SW480 (cell line): ENCODE measurements at regions not wholly inside any gene's neighbourhood (a gene's known extent, or its start where the extent isn't known, plus 50 kb on each side); places are given as distances from the start of the nearest gene placed in this dataset.

Experiments
- DNase-seq: peaks from one replicate; pipeline ENCODE4 v3.0.0-alpha.2; 2016; ENCODE audit warnings: low spot score

DNA sequence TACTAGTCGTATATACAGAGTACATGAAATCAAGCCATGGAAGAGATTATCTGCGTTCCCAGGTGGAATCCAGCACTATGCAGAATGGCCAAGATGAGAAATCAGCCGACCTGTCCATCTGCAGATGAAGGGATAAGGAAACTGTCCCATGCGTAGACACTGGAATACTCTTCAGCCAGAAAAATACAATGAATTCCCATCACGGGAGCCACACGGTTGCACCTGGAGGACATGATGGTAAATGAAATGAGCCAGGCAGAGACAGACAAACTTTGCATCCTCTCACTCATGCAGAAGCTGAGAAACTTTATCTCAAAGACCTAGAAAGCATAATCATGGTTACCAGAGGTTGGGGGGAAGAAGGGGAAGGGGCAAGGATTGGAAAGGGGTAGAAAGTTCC is 111.9 kb upstream of the TOP3B start:
- DNase-seq: no peak

DNA sequence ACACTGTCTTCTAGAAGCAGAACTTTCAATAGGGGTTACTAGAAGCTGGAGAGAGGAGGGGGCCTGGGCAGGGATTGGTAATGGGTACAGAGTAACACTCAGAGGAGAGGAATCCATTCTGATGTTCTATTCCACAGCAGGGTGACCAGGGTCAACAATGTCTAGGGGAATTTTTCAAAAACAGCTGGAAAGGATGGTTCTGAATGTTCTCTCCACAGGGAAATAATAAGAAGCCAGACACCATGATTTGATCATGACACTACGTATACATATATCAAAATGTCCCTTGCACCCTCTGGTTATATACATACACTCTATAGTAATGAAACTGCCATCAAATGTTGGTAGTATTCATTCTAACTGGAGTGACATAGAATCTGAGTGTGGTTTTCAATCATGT is 111.2 kb upstream of the TOP3B start:
- DNase-seq: no peak

DNA sequence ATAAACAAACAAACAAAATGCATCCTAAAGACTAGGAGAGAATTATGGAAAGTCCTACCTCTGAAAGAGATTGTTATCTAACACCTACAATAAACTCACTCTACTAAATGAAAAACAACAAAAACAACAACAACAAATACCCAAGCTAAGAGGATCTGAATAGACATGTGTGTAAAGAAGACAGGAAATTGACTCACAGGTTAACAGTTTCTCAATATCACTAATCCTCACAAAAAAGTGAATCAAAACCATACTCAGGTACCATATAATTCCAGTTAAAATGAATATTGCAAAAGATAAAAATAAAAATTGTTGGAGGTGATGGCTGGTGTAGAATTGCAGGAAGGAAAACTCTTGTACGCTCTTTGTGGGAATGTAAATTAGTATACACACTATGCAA is 110.4 kb upstream of the TOP3B start:
- DNase-seq: no peak

DNA sequence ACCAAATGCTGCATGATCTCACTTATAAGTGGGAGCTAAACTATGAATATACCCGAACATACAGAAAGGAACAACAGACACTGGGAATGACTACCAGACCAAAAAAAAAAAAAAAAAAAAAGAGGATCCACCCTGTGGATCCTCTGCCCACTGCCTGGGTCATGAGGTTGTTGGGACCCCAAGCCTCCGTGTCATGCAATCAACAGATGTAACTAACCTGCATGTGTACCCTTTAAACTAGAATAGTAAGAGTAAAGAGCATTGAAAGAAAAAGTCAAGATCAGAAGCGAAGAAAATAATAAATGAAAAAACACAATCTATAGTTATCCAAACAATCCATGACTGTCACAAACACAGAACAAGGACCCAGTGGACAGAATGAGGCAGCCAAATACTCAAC is 109.5 kb upstream of the TOP3B start:
- DNase-seq: no peak

DNA sequence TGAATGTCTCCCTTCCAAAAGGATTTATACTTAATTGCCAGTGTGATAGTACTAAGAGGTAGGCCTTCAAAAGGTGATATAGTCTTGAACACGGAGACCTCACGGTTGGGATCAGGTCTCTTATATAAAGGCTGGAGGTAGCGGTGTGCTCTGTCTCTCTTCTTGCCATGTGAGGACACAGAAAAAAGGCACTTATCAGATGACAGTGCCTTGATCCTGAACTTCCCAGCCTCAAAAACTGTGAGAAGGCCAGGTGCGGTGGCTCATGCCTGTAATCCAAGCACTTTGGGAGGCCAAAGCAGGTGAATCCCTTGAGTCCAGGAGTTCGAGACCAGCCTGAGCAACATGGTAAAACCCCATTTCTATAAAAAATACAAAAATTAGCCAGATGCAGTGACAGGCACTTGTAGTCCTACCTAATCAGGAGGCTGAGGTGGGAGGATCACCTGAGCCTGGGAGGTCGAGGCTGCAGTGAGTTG is 108.9 kb upstream of the TOP3B start:
- no peak for DNase-seq

DNA sequence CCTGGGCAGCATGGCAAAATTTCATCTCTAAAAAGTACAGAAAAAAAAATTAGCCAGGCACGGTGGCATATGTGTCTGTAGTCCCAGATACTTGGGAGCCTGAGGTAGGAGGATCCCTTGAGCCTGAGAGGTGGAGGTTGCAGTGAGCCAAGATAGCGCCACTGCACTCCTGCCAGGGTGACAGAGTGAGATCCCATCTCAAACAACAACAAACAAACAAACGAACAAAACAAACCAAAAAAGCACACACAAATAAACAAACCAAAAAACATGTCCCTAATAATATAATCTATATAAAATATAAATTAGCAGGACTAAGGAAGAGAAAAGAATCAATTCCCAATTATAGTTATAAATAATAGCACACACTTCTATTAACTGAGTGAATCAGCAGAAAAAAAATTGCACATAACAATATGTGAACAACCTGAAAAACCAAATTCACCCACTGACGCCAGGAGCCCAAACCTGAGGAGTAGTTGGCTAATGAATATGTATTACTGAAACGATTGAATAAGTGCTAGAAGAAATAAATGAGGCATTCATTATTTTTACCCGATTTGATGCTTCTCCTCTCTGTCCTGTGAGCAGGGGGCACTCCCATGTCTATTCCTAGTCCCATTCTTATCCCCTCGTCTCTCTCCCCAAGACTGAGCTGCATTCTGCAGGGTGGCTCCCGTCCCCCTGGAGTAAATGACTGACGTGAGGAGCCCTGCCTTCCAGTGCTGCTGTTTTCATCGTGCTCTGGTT is 108.2 kb upstream of the TOP3B start:
- DNase-seq: no peak

DNA sequence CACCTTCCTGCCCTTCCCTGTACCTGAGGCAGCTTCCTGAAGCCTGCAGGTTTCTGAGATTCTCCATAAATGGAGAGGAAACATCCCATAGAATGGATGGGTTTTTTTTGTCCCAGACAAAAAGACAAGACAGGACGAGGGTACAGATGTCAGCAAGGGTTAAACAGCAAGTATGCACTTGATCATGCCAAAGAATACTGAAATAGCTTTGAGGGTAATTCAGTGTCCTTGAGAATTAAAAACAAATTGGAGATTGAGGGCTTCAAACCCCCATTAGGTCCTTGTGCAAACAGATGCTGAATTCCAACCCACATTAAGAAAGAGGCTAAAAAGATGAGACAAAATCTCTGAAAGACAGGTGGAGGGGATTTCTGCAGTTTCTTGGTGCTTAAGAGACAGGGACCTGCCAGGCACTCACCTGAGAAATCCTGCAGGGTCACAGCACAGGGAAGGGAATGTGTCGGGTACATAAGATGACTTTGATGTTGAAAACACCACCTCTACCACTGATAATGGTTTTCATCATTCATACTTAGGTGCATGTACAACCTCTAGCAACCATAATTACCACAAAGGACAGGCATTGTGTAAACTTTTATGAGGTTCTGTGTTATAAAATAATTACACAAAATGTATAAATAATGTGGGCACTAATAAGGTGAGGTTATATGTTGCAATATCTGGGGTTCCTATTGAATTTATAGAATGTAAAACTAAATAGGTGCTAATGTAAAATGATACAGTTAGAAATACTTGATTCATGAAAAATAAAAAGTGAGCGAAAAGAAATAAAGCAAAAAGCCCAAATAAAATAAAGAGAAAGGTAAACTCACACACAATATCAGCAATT is 107.1 kb upstream of the TOP3B start:
- DNase-seq: no peak

DNA sequence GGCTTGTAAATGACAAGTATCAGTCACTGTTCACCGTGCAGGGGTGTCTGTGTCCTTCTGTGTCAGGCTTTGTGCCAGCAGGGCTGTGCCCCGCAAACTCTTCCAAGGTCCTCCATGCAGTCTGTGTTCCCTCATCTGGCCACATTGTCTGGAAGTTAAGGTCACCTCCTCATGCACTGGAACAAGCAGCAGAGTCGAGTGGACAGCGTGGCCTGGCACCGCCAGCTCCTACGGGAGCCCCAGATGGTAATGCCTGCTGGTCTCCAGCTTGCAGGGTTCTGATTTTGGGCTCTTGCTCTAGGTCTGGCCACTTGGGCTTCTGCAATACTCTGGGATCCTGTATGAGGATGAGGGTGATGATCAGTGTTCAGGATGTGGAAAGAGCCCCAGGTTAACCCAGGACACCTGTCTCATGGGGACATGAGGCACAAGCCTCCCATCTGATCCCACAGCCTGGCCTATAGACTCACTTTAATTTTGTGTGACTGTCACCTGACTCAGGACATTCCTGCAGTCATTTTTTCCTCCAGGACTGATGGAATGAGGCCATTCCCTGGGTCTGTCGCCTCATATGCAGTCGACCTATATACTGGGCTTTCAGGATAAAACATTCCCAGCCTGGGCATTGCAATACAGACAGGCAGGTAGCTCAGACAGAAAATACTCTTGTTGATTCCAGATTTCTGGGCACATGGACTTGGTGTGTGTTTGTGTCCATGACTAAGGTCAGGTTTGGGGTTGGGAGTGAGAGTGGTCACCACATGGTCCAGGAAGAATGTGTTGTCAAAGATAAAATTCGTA is 106.3 kb upstream of the TOP3B start:
- DNase-seq: no peak

DNA sequence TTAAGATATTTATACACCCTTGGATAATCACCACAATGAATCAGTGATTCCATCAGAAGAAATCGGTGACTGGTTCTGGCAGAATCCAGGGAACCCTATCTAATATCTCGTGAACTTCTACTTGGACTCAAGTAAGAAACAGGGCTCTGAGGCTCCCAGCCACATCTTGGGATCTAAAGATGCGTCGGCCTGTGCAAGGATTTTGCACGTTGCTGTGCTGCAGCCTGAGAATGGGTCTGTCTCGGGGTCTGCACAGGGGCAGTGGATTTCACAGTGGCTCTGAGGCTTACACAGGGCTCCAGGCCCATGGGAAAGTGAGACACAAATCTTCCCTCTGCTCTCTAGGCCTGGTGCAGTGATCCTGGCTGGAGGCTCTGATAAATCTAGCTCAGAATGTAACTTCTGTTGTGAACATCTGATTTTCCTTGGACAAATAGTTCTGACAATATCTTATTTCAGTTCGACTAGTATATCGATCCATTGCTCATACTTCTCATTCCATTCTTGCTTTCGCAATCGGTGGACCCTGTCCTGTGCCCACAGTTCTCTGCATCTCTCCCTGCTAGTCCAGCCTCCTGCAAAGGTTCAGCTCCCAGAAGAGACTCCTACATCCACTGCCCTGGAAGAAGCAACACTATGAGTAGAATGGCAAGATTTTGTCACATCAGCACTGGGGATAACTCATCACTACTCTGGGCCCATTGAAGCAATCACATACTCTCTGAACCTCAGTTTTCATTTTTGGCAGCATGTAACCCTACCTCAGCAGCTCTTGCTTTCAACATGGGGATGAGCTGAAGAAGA is 105.5 kb upstream of the TOP3B start:
- DNase-seq: no peak

DNA sequence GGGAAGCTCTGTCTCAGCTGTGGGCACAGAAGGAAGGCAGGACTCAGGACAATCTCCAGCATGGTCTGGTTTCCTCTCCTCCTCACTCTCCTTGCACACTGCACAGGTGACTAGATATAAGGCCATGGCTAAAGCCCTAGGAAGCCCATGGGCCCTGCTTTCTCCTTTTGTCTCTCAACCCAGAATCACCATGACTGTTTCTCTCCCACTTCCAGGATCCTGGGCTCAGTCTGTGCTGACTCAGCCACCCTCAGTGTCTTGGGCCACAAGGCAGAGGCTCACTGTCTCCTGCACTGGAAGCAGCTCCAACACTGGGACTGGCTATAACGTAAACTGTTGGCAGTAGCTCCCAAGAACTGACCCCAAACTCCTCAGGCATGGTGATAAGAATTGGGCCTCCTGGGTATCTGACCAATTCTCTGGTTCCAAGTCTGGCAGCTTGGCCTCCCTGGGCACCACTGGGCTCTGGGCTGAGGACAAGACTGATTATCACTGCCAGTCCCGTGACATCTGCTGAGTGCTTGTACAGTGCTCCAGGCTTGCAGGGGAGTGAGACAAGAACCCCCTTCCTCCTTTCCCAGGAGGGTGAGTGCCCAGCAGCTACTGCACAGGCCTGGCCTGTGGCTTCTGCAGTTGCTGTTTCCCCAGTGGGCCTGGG is 104.0 kb upstream of the TOP3B start:
- no peak for DNase-seq

DNA sequence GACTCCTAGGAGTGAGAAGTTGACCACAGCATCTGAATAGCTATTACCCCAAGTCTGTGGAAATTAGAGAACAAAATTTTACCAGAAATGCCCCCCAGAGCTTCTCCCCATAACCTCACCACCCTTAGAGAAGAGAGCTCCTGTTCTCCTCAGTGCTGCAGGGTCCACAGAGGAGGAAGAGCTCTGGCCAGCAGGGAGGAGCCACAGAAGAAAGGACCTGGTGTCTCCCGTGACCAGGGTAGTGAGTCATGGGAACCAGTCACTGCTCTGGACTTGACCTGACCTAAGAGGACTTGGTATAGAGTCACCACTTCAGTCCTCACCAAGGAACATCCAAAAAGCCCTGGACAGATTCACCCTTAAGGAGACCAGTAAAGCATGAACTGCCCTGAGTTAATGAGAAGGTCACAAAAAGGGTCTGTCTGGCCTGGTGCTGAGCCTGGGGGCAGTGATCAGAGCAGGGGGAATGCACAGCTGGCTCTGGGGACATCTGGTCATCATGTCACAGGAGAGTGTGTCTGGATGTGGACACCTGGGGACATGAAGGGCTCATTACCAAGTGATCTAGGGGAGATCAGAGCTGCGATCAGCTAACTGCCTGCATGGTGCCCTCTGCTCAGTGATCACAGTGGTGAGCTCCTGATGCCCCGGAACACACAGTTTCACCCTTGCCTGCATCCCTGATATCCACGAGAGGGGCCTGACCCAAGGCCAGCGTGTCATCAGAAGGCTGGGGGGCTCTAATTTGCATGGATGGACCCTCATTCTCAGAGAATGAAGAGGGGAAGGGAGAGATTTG is 103.3 kb upstream of the TOP3B start:
- no peak for DNase-seq

DNA sequence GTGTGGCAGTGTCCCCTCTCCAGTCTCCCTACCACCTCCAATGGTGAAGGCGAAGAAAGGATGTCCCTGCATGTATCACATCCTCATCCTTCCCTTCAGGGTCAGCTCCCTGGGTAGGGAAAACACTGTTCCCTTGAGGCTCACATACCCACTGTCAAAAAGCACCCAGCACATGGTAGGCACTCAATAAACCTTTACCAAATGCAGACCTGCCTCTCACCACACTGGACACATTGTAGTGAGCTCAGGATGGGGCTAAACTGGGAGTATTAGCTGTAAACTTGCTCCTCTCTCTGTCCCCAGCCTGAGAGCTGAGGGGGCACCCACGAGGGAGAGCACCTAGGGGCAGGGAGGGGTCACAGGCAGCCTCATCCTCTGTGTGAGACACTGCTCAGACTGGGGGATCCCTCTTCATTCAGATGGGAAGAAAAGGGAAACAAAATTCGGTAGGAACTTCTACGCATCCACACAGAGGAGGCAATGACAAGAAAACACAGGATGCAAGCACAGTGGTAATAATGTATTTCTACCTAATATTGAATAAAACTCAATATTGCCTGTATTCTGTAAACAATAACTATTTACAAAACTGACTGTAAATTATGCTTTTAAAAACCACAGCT is 101.6 kb upstream of the TOP3B start:
- no peak for DNase-seq

DNA sequence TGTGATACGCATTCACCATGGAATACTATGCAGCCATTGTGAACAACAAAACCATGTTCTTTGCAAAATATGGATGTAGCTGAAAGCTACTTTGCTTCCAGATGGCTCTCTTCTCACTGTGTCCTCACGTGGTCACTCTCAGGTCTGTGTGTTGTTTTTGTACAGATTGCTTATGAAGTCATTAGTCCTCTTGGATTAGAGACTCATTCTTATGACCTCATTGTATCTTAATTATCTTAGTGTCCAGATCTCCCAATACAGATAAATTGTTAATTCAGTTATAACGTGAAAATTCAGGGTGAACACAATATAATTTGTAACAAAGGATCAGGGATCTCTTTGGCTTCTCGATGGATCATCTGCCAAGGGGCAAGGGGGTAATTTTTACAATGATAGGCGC is 100.4 kb upstream of the TOP3B start:
- DNase-seq: no peak

DNA sequence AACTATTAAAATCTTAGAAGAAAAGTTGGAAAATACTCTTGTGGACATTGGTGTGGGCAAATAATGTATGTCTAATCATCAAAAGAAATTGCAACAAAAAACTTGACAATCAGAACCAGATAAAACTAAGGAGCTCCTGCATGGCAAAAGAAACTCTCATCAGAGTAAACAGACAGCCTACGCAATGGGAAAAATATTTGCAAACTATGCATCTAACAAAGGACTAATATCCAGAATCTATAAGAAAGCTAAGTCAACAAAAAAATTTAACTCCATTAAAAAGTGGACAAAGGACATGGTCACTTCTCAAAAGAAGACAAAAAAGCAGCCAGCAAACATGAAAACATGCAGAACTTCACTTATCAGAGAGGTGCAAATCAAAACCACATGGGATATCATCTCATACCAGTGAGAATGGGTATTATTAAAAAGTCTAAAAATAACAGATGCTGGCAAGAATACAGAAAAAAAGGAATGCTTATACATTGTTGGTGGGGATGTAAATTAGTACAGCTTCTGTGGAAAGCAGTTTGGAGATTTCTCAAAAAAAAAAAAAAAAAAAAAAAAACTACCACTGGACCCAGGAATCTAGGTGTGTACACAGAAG is 99.7 kb upstream of the TOP3B start:
- no peak for DNase-seq

DNA sequence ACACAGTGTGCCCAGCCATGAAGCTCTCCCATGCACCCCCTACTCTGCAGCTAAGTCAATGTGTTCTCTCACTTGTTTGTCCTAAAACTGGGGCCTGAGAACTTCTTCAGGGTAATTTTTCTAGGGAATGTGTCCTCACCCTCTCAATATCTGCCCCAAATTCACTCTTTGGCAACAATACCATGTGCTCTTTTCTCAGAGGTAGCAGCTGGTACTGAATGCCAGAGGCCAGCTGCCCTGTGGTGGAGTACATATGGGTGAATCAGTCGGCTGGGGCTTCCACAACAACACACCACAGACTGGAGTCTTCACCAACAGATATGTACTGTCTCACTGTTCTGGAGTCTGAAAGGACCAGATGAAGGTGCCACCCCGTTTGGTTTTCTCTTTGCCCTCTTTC is 97.7 kb upstream of the TOP3B start:
- DNase-seq: no peak

DNA sequence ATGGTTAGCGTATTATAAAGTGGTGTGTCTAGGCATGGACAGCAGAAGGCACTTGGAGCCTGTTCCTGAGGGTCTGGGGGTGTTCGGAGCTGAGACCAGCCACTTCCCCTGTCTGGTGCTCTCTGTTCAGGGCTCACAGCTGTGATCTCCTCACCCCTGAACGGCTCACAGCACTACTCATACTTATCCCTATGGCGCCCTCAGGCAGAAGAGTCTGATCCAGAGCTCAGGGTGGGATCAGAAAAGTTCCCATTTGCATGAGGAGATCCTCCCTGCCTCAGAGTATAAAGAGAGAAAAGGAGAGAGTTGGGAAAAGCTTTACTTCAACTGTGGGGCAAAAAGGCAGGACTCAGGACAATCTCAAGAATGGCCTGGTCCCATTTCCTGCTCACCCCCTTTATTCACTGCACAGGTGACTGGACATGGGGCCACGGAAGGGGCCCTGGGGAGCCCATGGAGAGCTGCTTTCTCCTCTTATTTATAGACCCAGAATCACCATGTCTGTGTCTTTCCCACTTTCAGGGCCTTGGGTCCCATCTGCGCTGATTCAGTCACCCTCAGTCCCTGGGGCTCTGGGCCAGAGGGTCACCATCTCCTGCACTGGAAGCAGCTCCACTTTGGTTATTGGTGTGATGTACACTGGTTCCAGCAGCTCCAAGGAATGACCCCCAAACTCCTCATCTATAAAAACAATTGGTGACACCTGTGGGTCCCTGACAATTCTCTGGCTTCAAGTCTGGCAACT is 97.0 kb upstream of the TOP3B start:
- DNase-seq: no peak

DNA sequence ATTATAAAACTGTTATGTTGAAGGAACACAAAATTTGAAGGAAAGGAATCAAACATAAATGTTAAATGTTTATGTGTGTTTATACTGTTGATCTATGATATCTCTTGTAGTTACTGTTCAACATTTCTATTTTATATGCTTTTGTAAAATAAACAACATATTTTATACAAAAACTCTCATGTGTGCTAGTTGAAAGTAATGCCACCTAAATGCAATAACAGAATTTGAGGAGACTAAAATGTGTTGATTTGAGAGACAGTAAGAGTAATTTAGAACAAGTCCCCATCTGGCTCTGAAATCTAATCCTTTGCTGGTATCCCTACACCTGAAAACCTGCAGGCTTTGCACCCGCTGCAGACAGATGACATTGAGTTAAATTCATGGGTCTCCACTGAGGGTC is 95.7 kb upstream of the TOP3B start:
- DNase-seq: no peak

DNA sequence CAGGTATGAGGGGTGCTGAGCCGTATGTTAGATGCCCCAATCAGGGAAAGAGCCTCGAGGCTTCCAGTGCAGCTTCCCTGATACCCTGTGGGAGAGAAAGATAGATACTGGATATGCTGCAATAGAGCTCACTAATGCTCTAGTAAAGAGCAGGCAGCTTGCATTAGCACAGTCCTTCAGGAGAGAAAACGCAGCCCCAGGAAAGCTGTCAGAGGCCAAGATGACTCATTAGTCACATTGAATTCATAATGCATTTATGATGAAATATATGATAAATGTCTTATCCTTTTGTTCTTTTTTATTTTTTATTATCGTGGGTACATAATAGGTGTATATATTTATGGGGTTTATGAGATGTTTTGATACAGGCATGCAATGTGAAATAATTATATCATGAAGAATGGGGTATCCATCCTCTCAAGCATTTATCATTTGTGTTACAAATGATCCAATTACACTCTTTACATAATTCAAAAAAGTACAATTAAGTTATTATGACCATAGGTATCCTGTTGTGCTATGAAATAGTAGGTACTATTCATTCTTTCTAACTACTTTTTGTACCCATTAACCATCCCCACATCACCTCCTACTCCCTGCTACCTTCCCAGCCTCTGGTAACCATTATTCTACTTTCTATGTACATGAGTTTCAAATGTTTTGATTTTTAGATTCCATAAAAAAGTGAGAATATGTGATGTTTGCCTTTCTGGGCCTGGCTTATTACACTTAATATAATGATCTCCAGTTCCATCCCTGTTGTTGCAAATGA is 94.5 kb upstream of the TOP3B start:
- no peak for DNase-seq
